ENCODE measurements at regions not wholly inside any gene's neighbourhood (a gene's known extent, or its start where the extent isn't known, plus 50 kb on each side); places are given as distances from the start of the nearest gene placed in this dataset.

DNA sequence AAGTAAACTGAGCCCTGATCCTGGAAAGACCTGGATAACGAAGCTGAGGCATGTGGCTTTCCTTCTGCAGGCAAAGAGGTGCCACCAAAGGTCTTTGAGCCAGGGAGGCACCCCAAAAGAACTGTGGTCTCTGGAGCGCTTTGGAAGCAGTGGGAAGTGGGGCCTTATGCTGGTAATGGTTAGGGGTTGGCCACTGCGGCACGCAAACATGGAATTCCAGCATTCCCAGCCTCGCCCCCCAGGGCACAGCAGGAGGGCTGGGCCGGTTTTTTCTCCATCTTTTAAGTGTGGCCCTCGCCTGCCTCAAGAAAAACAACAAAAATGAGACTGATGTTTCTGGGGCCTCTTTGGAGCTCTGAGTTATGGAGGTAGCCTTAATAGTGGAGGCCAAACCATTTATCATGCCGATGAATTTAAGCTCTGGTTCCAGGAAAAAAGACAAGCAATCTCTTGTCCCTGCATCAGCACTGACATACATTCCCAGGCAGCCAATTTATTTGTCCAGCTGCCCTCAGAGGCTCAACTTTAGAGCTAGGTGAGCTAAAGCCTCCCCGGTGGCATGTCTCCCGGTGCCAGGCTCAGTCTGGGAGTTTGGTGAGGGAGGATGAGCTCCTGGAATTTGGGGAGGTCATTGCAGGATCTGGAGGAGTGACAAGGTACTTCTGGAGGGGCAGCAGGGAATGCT, 109.0 kb downstream of the TLE3 start:
- ATAC-seq (ENCODE audit: insufficient number of reproducible peaks, low FRiP score, low read depth), result no peak
- Histone ChIP-seq H3K9me3 (no peaks in the 10 kb centered on the region), H3K36me3 (no peaks in the 10 kb centered on the region), H3K4me3 (no peak overlapping the region), H3K27ac (no peak overlapping the region), H3K4me1 (ENCODE audit: control insufficient read depth in 1 of 2, low read depth in 2 of 2) (no peaks in the 10 kb centered on the region), H3K27me3 (replicated peaks; ENCODE audit: insufficient read depth) (no peaks in the 10 kb centered on the region)
- DNase-seq (ENCODE audit: low spot score), result no peak
- TF ChIP-seq, protein P1, sequence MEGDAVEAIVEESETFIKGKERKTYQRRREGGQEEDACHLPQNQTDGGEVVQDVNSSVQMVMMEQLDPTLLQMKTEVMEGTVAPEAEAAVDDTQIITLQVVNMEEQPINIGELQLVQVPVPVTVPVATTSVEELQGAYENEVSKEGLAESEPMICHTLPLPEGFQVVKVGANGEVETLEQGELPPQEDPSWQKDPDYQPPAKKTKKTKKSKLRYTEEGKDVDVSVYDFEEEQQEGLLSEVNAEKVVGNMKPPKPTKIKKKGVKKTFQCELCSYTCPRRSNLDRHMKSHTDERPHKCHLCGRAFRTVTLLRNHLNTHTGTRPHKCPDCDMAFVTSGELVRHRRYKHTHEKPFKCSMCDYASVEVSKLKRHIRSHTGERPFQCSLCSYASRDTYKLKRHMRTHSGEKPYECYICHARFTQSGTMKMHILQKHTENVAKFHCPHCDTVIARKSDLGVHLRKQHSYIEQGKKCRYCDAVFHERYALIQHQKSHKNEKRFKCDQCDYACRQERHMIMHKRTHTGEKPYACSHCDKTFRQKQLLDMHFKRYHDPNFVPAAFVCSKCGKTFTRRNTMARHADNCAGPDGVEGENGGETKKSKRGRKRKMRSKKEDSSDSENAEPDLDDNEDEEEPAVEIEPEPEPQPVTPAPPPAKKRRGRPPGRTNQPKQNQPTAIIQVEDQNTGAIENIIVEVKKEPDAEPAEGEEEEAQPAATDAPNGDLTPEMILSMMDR (IDR thresholded peaks at IDR 0.05), result no peak

DNA sequence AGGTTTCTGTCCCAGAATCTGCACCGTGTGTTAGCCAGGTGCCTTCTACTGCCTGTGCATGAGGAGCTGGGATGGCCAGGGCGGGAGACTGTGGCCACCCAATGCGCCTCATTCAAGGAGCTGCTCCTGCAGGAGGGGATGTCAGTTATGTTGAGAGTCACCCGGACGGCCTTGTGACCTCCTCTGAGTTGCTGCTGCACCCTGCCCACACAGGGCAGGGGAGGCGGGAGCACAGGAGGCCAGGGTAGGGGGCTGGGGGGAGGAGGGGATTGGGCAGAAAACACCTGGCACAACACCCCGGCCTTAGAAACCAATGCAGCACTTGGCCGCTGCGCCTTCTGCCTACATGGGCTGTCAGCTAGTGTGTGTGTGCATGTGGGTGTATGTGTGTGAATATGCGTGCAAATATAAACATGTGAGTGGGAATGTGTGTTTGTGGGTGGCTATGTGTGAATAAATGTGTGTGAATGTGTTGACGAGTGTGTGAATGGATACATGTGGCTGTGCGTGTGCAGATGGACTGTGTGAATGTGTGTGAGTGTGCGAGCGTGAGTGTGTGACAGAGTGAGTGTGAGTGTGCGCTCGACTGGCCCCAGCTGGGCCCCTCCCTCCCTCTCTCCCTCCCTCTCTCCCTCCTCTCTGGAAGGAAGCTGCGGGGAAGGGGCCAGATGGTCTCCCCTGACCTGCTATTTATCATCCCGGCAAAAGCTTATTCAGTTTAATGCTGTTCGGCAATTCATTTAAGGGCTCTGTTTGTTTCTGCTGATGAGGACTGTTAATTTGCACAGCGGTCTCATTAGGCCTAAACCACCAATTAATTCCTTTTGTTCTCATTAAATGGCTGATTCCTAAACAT, 106.9 kb downstream of the TLE3 start:
- Histone ChIP-seq H3K27ac (no peak overlapping the region), H3K27me3 (replicated peaks; ENCODE audit: insufficient read depth) (no peaks in the 10 kb centered on the region), H3K4me1 (ENCODE audit: control insufficient read depth in 1 of 2, low read depth in 2 of 2) (no peaks in the 10 kb centered on the region), H3K36me3 (no peaks in the 10 kb centered on the region), H3K4me3 (no peak overlapping the region), H3K9me3 (no peaks in the 10 kb centered on the region)
- no peak for DNase-seq (ENCODE audit: low spot score)
- TF ChIP-seq, protein P1 (IDR thresholded peaks at IDR 0.05), result no peak
- ATAC-seq (ENCODE audit: insufficient number of reproducible peaks, low FRiP score, low read depth), result no peak

DNA sequence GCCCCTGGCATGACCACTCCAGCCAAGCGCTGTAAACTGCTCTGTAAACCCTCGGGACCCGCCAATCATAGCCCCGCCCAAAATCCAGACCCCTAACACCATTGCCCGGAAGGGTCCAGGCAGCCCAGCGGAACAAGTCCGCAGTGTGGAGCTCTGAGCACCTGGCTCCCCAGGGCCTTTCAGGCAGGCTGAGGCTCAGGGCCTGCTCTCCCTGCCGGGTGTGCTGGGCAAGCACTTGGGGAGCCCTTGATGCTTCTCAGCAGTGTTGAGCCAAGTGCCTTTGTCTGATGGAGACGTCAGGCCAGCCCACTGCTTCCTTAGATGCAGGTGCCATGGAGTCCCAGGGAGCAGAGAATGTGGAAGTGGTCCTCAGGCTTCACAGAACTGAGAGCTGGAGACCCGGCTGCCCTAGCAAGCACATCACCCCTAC, 106.2 kb downstream of the TLE3 start:
- Histone ChIP-seq H3K27me3 (replicated peaks; ENCODE audit: insufficient read depth) (no peaks in the 10 kb centered on the region), H3K36me3 (no peaks in the 10 kb centered on the region), H3K27ac (no peak overlapping the region), H3K4me3 (no peak overlapping the region), H3K9me3 (no peaks in the 10 kb centered on the region), H3K4me1 (ENCODE audit: control insufficient read depth in 1 of 2, low read depth in 2 of 2) (no peaks in the 10 kb centered on the region)
- no peak for DNase-seq (ENCODE audit: low spot score)
- ATAC-seq (ENCODE audit: insufficient number of reproducible peaks, low FRiP score, low read depth), result no peak
- TF ChIP-seq, protein P1 (IDR thresholded peaks at IDR 0.05), result no peak

DNA sequence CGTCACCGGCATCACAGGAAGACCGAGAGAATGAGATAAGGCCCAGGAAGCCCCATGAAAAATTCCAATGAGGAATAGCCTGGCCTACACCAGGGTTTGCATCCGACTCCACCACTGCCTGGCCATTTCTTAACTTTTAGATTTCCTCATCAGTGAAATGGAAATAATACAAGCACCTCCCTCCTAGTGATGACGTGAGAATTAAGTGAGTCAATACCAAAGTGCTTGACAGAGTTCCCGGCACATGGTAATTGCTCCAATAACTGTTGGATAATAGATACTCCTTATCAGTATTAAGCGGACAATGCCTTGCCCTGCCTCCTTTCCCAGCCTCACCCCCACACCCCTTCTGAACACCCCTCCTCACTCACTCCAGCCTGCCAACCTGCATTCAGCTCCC, 105.4 kb downstream of the TLE3 start:
- TF ChIP-seq, protein P1 (IDR thresholded peaks at IDR 0.05), result no peak
- no peaks in the 10 kb centered on the region for H3K4me1 ChIP-seq (ENCODE audit: control insufficient read depth in 1 of 2, low read depth in 2 of 2)
- no peak for ATAC-seq (ENCODE audit: insufficient number of reproducible peaks, low FRiP score, low read depth)
- no peak for DNase-seq (ENCODE audit: low spot score)
- H3K27ac ChIP-seq, result no peak overlapping the region
- H3K4me3 ChIP-seq, result no peak overlapping the region
- no peaks in the 10 kb centered on the region for H3K9me3 ChIP-seq
- no peaks in the 10 kb centered on the region for H3K27me3 ChIP-seq (replicated peaks; ENCODE audit: insufficient read depth)
- no peaks in the 10 kb centered on the region for H3K36me3 ChIP-seq

DNA sequence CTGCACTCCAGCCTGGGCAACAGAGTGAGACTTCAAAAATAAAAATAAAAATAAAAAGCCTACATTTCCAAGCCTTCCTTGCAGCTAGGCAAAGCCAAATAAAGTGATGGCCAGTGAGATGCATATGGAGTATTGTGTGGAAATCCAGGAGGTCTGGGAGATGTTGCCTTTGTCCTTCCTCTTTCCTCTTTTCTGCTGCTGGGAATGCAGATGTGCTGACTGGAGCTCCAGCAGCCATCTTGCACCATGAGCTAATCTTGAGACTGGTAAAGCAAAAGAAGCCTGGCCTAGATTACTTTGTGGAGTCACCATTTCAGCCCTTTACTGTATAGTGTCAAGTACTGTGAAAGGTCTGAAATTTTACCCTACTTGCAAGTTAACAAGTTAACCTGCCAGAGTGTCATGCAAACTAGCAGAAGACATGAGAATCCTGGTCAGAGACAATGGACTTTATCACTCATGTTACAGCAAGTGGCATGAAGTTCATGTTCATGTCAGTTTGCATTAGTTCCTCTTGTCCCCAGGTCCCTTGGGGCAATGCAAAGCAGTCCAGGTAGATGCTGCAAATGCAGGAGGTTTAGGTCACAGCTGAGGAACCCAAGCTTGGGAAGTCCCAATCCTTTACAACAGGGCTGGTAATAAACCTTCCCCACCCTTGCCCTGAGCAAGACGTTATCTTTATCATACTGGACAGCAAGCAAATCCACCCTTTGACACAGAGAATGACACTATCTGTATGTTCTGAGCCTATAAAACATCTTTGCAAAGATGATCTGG, 103.1 kb downstream of the TLE3 start:
- Histone ChIP-seq H3K27me3 (replicated peaks; ENCODE audit: insufficient read depth) (no peaks in the 10 kb centered on the region), H3K4me3 (no peak overlapping the region), H3K27ac (no peak overlapping the region), H3K36me3 (no peaks in the 10 kb centered on the region), H3K4me1 (ENCODE audit: control insufficient read depth in 1 of 2, low read depth in 2 of 2) (no peaks in the 10 kb centered on the region), H3K9me3 (no peaks in the 10 kb centered on the region)
- TF ChIP-seq, protein P1 (IDR thresholded peaks at IDR 0.05), result no peak
- ATAC-seq (ENCODE audit: insufficient number of reproducible peaks, low FRiP score, low read depth) (no peak), DNase-seq (ENCODE audit: low spot score) (no peak)
